ENCODE measurements at regions not wholly inside any gene's neighbourhood (a gene's known extent, or its start where the extent isn't known, plus 50 kb on each side); places are given as distances from the start of the nearest gene placed in this dataset.

DNA sequence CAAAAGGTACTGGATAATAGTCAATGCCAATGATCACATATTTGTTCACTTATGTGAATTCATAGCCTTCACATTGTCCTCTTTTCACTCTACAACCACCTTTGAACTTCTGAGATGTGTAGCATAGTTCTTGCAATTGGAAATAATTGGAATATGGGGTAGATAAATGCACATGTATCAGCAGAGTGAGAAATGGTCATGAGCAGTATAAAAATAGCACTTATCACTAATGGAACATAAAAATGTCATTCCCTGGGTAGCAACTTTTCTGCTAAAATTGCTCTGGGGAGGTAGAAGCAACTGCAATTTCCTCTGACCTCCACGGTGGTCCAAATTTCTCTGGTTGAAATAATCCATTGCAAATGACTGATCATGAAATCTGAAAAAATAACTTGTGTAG is 1785.7 kb upstream of the FLRT2 start:
- no peak for ATAC-seq (ENCODE audit: poor library complexity)
- H3K4me3 ChIP-seq (ENCODE audit: low read length), result no peak overlapping the region
- Mint-ChIP-seq H3K36me3 (ENCODE audit: low read depth) (no peaks in the 10 kb centered on the region), H3K27ac (no peak overlapping the region), H3K4me1 (ENCODE audit: low read depth) (no peaks in the 10 kb centered on the region), H3K9me3 (peaks cover 10% of the 10 kb centered on the region), H3K27me3 (no peaks in the 10 kb centered on the region), H3K4me3 (no peak overlapping the region)
- no peak for DNase-seq
- POLR2A ChIA-PET, result no interaction called here
- intact Hi-C loops (cut with DNase I, micrococcal nuclease), result no loop called here
- no peaks in the 10 kb centered on the region for H3K27me3 ChIP-seq (ENCODE audit: control insufficient read depth in 1 of 2, insufficient read depth in 2 of 2, low read length in 2 of 2)
- CTCF ChIA-PET, result no interaction called here
- H3K27ac ChIP-seq (ENCODE audit: low read depth in 1 of 2, low read length in 2 of 2), result no peak overlapping the region
- TF ChIP-seq, protein P1, sequence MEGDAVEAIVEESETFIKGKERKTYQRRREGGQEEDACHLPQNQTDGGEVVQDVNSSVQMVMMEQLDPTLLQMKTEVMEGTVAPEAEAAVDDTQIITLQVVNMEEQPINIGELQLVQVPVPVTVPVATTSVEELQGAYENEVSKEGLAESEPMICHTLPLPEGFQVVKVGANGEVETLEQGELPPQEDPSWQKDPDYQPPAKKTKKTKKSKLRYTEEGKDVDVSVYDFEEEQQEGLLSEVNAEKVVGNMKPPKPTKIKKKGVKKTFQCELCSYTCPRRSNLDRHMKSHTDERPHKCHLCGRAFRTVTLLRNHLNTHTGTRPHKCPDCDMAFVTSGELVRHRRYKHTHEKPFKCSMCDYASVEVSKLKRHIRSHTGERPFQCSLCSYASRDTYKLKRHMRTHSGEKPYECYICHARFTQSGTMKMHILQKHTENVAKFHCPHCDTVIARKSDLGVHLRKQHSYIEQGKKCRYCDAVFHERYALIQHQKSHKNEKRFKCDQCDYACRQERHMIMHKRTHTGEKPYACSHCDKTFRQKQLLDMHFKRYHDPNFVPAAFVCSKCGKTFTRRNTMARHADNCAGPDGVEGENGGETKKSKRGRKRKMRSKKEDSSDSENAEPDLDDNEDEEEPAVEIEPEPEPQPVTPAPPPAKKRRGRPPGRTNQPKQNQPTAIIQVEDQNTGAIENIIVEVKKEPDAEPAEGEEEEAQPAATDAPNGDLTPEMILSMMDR (IDR thresholded peaks at IDR 0.05), result no peak
- no peaks in the 10 kb centered on the region for H3K9me3 ChIP-seq (ENCODE audit: control insufficient read depth in 1 of 2, insufficient read depth in 1 of 2, low read length in 2 of 2)
- H3K36me3 ChIP-seq (ENCODE audit: insufficient read depth, low read length), result no peaks in the 10 kb centered on the region
- no peaks in the 10 kb centered on the region for H3K4me1 ChIP-seq (ENCODE audit: insufficient read depth, low read length)

DNA sequence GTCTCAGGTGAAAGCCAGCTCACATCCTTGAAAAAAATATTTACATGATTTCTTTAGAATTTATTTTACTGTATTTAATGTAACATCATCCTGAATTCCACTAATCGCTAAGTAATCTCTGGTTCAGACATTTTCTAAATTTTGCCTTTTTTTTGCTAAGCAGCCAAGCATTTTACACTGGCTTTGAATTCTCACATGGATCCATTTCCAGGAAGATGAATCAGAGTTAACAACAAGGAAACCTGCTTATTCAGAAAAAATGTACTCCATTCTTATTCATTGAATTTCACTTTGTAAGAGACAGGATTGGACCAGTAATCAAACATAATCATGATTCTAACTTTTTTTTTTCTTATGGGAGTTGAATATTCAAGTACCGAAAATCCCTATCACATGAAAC is 1785.1 kb upstream of the FLRT2 start:
- no peak for ATAC-seq (ENCODE audit: poor library complexity)

DNA sequence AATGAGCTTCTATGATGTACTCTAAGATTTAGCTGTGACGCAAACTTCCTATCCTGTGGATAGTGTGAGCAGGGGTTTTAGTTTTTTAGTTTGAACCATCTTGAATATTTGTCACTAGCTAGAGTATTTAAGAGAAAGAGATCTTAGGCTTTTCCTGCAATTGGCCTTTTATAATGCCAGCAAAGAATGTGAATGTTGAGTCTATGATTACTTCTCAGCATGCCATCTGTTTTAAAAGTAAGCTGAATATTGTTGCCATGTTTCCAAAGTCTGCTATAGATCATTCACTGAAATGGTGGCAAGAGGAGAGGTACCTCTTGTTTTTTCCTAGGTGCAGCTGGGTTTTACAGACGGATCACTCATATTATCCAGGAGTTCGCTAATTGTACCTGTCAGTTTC is 1783.6 kb upstream of the FLRT2 start:
- CTCF ChIA-PET, result no interaction called here
- Mint-ChIP-seq H3K4me1 (ENCODE audit: low read depth) (no peaks in the 10 kb centered on the region), H3K4me3 (no peak overlapping the region), H3K36me3 (ENCODE audit: low read depth) (no peaks in the 10 kb centered on the region), H3K27me3 (no peaks in the 10 kb centered on the region), H3K27ac (no peak overlapping the region), H3K9me3 (peaks cover 14% of the 10 kb centered on the region)
- Histone ChIP-seq H3K9me3 (ENCODE audit: control insufficient read depth in 1 of 2, insufficient read depth in 1 of 2, low read length in 2 of 2) (peaks cover 0 to 3% of the 10 kb centered on the region in 2 experiments), H3K4me3 (ENCODE audit: low read length) (no peak overlapping the region), H3K36me3 (ENCODE audit: insufficient read depth, low read length) (no peaks in the 10 kb centered on the region), H3K27ac (ENCODE audit: low read depth in 1 of 2, low read length in 2 of 2) (no peak overlapping the region), H3K27me3 (ENCODE audit: control insufficient read depth in 1 of 2, insufficient read depth in 2 of 2, low read length in 2 of 2) (no peaks in the 10 kb centered on the region), H3K4me1 (ENCODE audit: insufficient read depth, low read length) (no peaks in the 10 kb centered on the region)
- ATAC-seq (ENCODE audit: poor library complexity) (no peak), DNase-seq (no peak)
- TF ChIP-seq, protein P1 (IDR thresholded peaks at IDR 0.05), result no peak
- intact Hi-C loops (cut with DNase I, micrococcal nuclease), result no loop called here
- POLR2A ChIA-PET, result no interaction called here

More for the DNA sequence above, 1785.1 kb upstream of the FLRT2 start:
- H3K36me3 Mint-ChIP-seq (ENCODE audit: low read depth), result no peaks in the 10 kb centered on the region
- Histone ChIP-seq H3K4me3 (ENCODE audit: low read length) (no peak overlapping the region), H3K27ac (ENCODE audit: low read depth in 1 of 2, low read length in 2 of 2) (no peak overlapping the region), H3K36me3 (ENCODE audit: insufficient read depth, low read length) (no peaks in the 10 kb centered on the region), H3K9me3 (ENCODE audit: control insufficient read depth in 1 of 2, insufficient read depth in 1 of 2, low read length in 2 of 2) (no peaks in the 10 kb centered on the region), H3K27me3 (ENCODE audit: control insufficient read depth in 1 of 2, insufficient read depth in 2 of 2, low read length in 2 of 2) (no peaks in the 10 kb centered on the region), H3K4me1 (ENCODE audit: insufficient read depth, low read length) (no peaks in the 10 kb centered on the region)
- no peak overlapping the region for H3K27ac Mint-ChIP-seq
- ChIA-PET CTCF (no interaction called here), POLR2A (no interaction called here)
- no peaks in the 10 kb centered on the region for H3K4me1 Mint-ChIP-seq (ENCODE audit: low read depth)
- no peak overlapping the region for H3K4me3 Mint-ChIP-seq
- peaks cover 12% of the 10 kb centered on the region for H3K9me3 Mint-ChIP-seq
- TF ChIP-seq, protein P1 (IDR thresholded peaks at IDR 0.05), result no peak
- no peaks in the 10 kb centered on the region for H3K27me3 Mint-ChIP-seq
- intact Hi-C loops (cut with DNase I, micrococcal nuclease), result no loop called here
- no peak for DNase-seq

All from CD4-positive, alpha-beta T cell (primary cell).